OCI-LY7 (cell line): ENCODE measurements at regions not wholly inside any gene's neighbourhood (a gene's known extent, or its start where the extent isn't known, plus 50 kb on each side); places are given as distances from the start of the nearest gene placed in this dataset.

Experiments used
- EZH2phosphoT487 ChIP-seq: fragments of 200-600 bp; sonication (generic); IDR thresholded peaks from 2 replicates; pipeline ENCODE4 v1.6.1; 2018; ENCODE audit warnings: low read depth, borderline replicate concordance, mild to moderate bottlenecking, mixed run types, antibody characterized with exemption, low read length, moderate library complexity, mixed read lengths
- TF ChIP-seq, protein P1 (sequence below): fragments of 200-600 bp; sonication (generic); conservative IDR thresholded peaks from 2 replicates; pipeline ENCODE4 v1.5.1; 2014; ENCODE audit warnings: mild to moderate bottlenecking, antibody characterized with exemption, low read length, moderate library complexity, mixed read lengths

DNA sequence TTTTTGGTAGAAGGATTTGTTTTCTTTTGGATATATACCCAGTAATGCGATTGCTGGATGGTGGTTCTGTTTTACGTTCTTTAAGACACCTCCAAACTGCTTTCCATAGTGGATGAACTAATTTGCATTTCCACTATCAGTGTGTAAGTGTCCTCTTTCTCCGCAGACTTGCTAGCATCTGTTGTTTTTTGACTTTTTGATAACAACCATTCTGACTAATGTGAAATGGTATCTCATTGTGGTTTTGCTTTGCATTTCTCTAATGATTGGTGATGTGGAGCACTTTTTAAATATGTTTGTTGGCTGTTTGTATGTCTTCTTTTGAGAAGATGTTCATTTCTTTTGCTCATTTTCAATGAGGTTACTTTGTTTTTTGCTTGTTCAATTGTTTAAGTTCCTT, 260.9 kb upstream of the CWC22 start:
- TF ChIP-seq, protein P1, sequence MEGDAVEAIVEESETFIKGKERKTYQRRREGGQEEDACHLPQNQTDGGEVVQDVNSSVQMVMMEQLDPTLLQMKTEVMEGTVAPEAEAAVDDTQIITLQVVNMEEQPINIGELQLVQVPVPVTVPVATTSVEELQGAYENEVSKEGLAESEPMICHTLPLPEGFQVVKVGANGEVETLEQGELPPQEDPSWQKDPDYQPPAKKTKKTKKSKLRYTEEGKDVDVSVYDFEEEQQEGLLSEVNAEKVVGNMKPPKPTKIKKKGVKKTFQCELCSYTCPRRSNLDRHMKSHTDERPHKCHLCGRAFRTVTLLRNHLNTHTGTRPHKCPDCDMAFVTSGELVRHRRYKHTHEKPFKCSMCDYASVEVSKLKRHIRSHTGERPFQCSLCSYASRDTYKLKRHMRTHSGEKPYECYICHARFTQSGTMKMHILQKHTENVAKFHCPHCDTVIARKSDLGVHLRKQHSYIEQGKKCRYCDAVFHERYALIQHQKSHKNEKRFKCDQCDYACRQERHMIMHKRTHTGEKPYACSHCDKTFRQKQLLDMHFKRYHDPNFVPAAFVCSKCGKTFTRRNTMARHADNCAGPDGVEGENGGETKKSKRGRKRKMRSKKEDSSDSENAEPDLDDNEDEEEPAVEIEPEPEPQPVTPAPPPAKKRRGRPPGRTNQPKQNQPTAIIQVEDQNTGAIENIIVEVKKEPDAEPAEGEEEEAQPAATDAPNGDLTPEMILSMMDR = no peak
- no peak for TF ChIP-seq EZH2phosphoT487
